Transverse colon (tissue), 3 donors: ENCODE measurements at regions not wholly inside any gene's neighbourhood (a gene's known extent, or its start where the extent isn't known, plus 50 kb on each side); places are given as distances from the start of the nearest gene placed in this dataset.

ENCODE experiments used
- CTCF ChIP-seq, 5 experiments: fragments of 200-600 bp in 3 of 5; fragments of 450-650 bp in 2 of 5; sonication (generic) in 3 of 5; IDR thresholded peaks; 1 replicate in 2 of 5; 2 replicates in 3 of 5; pipeline ENCODE4 v1.5.1; 2016 to 2017; ENCODE audit warnings: antibody characterized with exemption in 5 of 5, inconsistent platforms in 3 of 5, mild to moderate bottlenecking in 2 of 5, moderate library complexity in 1 of 5
- EP300 ChIP-seq: sonication (generic); formaldehyde crosslinking; IDR thresholded peaks from one replicate; pipeline ENCODE4 v1.6.1; 2017; ENCODE audit warnings: antibody characterized with exemption, low read depth
- POLR2A ChIP-seq: fragments of 450-650 bp; IDR thresholded peaks from one replicate; pipeline ENCODE4 v1.6.1; 2016; ENCODE audit warnings: antibody characterized with exemption, mild to moderate bottlenecking, moderate library complexity

GRCh38 chr14:58915646-58916045 lies 272.8 kb upstream of the DAAM1 start:
- TF ChIP-seq EP300 (no peak), CTCF (IDR thresholded peaks at IDR 0.05) (no peak), POLR2A (no peak)
